NCI-H446 treated with DMSO at 0.1 percent for 48 hours (cell line): ENCODE measurements at regions not wholly inside any gene's neighbourhood (a gene's known extent, or its start where the extent isn't known, plus 50 kb on each side); places are given as distances from the start of the nearest gene placed in this dataset.

Experiments used
- DNase-seq: peaks from one replicate; lab custom pipeline; 2025; lab: John Stamatoyannopoulos, UW

GRCh38 chr2:47265158-47265557 lies 88.8 kb upstream of the CALM2 start:
- no peak for DNase-seq

GRCh38 chr2:47264686-47265085 lies 88.4 kb upstream of the CALM2 start:
- DNase-seq, result no peak

GRCh38 chr2:47264143-47264542 lies 87.8 kb upstream of the CALM2 start:
- DNase-seq, result no peak

GRCh38 chr2:47262657-47263056 lies 86.3 kb upstream of the CALM2 start:
- DNase-seq, result no peak

- no peak for DNase-seq
Observed at GRCh38 chr2:47260971-47261370, 84.7 kb upstream of the CALM2 start.

- DNase-seq, result no peak
Observed at GRCh38 chr2:47259829-47260228, 83.5 kb upstream of the CALM2 start.

DNA sequence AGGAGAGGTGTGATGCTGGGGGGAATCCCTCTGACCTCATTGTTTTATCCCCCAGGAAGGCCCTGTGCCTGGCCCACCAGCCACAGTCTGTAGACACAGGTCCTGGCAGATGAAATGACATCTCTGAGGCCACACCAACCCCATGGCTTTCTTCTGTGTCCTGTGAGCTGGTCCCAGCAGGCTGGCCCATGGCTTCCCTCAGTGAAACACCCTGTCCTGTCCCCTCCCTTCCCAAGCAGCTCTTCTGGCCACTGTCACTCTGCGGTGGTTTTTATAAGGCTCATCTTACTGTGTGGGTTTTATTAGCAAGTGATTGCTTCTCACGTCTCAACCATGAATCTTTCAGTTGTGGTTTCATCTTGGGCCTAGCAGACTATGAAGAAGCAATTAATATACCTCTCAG lies 81.6 kb upstream of the CALM2 start:
- DNase-seq, result no peak

DNA sequence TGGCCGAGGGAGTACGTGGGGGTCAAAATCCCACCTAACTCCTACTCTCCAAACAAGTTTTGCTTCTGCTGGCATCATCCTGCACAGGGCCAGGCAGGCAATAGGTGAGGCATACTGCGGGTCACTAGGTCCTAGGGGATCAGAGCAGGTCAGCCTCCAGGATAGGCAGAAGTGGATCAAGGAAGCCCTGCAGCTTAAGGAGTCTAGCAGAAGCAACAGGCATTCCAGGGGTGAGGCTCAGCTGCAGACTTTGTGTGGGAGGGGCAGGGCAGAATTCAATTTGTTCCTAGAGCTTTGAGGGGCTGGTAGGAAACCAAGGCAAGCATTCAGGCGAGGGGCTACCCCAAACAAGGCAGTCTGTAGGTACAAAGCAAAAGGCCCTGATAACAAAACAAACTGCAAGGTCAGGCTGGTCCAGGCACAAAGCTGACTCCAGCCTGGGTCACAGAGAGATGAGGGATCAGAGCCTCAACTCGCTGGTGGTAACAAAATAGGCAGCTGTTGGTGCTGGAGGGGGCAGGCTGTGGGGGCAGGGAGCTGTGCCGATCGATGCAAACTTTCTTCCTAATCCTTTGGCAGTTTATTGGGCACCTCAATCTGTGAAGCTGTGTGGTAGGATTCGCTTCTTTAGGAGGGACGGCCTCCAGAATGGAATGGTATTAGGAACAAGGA lies 80.2 kb upstream of the CALM2 start:
- DNase-seq, result no peak

DNA sequence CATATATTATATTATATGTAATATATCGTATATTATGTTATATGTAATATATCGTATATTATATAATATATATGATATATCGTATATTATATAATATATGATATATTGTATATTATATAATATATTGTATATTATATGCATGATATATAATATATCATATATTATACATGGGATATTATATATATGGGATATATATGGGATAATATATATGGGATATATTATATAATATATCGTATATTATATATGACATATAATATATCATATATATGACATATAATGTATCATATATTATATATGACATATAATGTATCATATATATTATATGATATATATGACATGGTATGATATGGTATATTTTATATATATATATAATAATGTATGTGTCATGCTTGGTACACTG lies 79.5 kb upstream of the CALM2 start:
- DNase-seq, result no peak

- no peak for DNase-seq
Observed at GRCh38 chr2:47254464-47254863, 78.2 kb upstream of the CALM2 start.

GRCh38 chr2:47253447-47253846 lies 77.1 kb upstream of the CALM2 start:
- DNase-seq, result no peak

DNA sequence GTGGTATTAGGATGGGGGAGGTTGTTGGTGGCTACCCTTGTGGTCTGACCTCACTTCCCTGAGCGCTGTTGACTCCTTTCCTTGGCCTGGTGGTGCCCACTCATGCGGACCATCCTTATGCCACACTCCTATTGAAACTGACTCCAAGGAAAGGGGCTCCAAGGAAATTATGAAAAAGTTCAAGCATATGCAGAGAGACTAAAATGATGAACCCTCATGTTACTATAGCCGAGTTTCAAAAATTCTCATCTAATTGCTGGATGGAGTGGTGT lies 75.0 kb upstream of the CALM2 start:
- no peak for DNase-seq

DNA sequence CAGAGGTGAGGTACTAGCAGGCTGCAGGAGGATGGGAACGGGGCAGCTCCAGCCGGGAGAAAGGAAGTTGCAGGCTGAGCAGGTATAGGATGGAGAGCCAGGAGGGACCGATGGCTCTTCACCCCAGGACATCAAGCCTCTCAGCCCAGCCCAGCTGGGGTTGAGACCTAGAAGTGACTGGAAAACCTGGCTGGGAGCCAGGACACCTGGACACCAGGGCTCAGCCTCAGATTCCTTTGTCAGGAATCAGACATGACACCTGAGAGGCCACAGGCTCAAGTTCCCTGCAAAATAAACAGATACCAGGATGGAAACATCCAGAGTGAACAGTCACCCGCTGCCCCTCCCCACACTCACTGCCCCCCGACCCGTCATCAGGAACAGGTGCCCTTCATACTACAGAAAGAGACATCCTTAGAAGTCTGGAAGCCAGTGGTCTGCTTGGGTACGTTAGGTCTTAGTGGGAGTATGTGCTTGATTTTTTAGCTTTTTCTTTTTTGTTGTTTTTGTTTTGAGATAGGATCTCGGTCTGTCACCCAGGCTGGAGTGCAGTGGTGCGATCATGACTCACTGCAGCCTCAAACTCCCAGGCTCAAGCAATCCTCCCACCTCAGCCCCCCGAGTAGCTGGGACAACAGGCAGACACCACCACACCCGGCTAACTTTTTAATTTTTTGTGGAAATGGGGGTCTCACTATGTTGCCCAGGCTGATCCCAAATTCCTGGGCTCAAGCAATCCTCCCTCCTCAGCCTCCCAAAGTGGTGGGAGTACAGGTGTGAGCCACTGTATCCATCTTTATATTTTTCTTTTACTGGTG lies 74.5 kb upstream of the CALM2 start:
- no peak for DNase-seq

DNA sequence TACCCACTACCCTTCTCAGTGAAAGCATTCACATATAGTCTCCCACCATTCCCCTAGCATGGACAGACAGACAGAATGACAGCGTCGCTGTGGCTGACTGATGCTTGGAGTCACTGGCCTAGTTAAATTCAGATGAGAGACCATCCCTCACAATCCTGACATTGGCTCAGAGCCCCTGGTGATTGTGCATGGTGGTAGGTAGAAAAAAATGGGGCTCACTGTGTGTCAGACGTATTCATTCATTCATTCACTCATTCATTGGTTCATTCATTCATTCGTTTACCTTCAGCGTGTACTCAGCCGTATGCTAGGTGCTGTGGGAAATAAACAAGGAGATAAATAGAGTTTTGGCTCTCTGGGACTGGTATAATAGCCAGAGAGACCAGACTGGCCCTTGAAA lies 73.6 kb upstream of the CALM2 start:
- DNase-seq, result no peak

DNA sequence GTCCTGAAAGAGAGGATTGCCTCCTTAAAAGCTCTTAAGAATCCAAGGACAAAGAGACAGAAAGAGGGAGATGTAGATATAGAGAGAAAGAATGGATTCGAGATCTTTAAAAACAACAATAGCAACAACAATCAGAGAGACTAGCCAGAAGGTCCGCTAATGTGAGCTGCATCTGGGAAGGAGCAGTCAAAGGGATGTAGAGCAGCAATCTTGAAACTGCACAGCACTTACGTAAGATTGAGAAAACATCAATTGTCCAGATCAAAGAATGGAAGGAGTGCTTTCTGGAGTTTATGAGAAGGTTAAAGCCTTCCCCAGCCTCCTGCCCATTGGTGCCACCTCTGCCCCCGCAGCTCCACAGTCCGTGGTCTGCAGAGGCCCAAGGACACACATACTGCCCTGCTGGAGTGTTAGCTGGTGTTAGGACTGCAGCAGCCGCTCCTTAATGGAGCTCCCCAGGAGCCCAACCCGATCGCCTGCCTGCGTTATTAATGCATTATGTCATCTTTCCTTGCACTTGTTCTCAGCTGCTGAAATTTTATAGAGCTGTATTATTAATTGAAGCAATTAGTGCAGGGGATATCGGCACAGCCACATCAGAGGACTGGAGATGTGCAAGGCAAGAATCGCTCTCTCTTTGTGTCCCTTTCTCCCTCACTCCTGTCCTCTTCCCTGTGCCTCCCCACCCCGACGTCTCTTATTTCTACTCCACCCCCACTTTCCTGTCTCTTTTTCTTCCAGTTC lies 73.0 kb upstream of the CALM2 start:
- DNase-seq, result no peak

DNA sequence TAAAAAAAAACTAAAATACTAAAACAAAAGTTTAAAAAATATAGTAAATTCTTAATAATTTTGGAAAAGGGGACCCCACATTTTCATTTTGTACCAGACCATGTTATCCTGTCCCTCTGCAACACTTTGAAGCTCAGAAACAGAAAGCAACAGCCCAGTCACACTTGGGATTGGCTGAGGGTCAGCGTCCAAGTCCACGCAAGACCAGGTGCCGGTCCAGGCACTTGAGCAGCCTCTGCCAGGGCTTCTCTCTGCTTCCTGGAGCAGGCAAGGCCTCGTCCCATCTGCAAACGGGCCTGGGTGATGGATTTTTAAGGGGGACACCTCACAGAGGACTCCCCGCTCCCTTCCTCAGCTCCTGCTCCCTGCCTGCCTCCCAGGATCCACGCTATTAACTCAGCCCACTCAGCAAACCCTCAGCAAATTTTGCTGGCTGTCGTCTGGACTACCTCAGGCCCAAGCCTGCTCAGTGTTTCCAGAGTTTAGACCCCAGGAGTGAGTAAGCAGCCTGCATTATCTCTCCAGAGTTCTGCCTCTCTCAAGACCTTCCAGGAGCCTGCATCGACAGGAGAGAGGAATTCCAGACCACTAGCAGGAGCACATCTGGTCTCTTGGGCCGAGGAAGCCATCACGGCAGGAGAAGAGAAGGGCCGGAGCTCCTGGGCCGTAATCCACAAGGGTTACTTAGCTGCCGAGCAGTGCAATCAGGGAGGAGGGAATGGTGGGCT lies 67.4 kb upstream of the CALM2 start:
- DNase-seq, result no peak

GRCh38 chr2:47241715-47242114 lies 65.4 kb upstream of the CALM2 start:
- DNase-seq, result no peak

DNA sequence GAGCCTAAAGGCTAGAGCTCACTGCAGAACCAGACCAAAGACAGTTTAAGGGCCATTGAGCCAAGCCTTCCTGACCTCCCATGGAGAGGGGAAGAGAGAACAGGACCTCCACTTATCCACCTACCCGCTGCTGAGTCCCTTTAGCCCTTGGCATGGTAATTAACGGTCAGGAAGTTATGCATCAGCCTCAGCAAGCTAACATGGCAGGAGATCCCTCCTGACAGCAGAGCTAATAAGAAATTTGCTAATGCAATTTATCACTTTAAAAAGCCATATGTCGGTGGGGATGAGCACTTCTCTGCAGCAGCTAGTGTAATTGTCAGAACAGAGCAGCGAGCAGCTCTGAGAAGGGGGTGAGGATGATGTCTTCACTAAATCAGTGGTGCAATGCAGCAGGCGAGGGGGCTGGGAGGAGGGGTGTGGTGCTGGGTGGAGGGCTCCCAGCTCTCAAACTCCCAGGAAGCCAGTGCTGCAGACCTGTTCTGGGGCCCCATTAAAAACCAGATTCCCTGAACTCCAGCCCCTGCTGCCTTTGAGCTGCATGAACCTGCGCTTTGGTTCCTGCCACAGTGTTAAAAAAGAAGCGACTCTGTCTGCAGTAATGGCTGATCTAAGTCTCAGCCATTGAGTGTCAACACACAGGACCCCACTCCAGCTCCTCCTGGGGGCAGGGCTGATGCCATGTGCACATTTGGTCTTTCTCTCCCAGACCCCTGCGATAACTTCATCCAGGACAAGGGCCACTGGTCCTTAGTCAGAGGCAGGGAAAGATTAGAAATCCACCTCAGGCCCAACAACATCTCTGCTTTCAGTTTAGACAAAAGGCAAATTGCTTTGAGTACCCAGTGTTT lies 63.0 kb upstream of the CALM2 start:
- DNase-seq, result peak; percentile 47

DNA sequence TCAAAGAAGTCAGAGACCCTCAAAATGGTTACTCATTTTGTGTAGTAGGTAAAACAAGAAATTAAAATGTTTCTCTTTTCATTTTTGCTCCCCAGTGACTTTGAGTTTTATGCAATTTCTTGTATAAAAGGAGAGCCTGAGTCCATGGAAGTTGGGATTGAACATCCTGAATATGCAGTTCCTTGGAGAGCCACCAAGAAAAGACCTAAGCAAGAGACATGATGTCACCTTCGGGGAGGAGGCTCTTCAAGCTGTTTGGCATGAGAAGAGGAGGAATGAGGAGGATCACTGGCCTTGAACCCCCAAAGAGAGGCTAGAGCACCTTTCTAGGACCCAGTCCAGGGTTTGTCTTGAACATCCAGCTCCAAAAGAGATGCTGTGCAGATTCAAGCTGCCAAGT lies 62.3 kb upstream of the CALM2 start:
- peak; percentile 47 for DNase-seq

DNA sequence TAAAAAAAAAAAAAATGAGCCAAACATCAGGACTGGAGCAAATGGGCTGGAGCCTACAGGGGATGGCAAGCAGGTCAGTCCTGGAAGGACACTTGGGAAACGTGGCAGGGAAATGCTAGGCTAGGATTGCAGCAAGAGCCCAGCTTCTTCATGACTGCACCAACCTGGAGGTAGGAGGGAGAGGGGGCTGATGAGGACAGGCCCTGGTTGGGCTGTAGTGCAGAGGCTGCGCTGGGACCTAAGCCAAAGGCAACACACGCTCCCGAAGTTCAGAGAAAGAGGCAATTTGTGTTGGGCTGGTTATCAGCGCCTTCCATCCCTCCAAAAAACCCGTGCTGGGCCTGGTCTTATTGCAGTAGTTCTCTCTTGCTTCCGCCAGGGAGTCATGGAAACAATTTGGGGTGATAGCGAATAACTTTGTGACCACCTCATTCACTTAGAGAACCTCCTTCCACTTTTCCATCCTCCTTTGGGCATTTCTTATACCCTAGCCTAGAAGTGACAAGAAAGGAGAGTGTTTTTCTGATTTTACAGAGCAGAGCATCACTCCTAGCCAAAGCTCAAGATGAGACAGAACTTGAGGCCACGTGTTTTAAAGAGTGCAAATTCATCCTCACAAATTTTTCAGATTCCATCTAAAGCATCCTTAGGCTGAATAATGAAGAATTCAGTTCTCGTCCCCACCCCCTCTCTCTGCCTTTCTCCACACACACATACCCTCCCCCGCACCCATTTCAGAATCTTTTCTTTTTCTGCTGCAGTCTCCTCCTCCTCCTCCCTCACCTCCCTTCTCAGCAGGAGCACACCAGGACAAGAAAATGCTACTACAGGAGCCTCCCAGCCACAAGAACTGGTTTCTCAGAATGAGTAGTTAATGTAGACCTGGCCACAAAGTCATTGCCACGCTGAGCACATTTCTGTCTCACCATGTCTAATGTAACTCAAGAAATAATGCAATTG lies 61.3 kb upstream of the CALM2 start:
- DNase-seq, result peak; percentile 47
